ENCODE measurements at regions not wholly inside any gene's neighbourhood (a gene's known extent, or its start where the extent isn't known, plus 50 kb on each side); places are given as distances from the start of the nearest gene placed in this dataset.

GRCh38 chr7:124692425-124692824 is 73.2 kb downstream of the GPR37 start:
- DNase-seq: no peak

GRCh38 chr7:124690840-124691239 is 74.8 kb downstream of the GPR37 start:
- no peak for DNase-seq

- no peak for DNase-seq
These were observed 75.7 kb downstream of the GPR37 start for GRCh38 chr7:124689931-124690330.

GRCh38 chr7:124689523-124689922 is 76.1 kb downstream of the GPR37 start:
- DNase-seq: no peak

- no peak for DNase-seq
These were observed 76.6 kb downstream of the GPR37 start for GRCh38 chr7:124688991-124689390.

GRCh38 chr7:124686543-124687171 is 78.9 kb downstream of the GPR37 start:
- DNase-seq: no peak

- DNase-seq: peak; percentile 10
These were observed 83.6 kb downstream of the GPR37 start for GRCh38 chr7:124681946-124682345.

- no peak for DNase-seq
These were observed 85.3 kb downstream of the GPR37 start for GRCh38 chr7:124680304-124680703.

GRCh38 chr7:124679586-124680225 is 85.9 kb downstream of the GPR37 start:
- no peak for DNase-seq

- DNase-seq: no peak
These were observed 86.4 kb downstream of the GPR37 start for GRCh38 chr7:124679146-124679545.

- no peak for DNase-seq
These were observed 91.1 kb downstream of the GPR37 start for GRCh38 chr7:124674451-124674850.

- DNase-seq: no peak
These were observed 93.6 kb downstream of the GPR37 start for GRCh38 chr7:124672011-124672410.

- DNase-seq: no peak
These were observed 98.1 kb downstream of the GPR37 start for GRCh38 chr7:124667312-124668153.

- DNase-seq: no peak
These were observed 102.7 kb downstream of the GPR37 start for GRCh38 chr7:124662937-124663336.

GRCh38 chr7:124662372-124662771 is 103.2 kb downstream of the GPR37 start:
- no peak for DNase-seq

- no peak for DNase-seq
These were observed 109.6 kb downstream of the GPR37 start for GRCh38 chr7:124655990-124656389.

- no peak for DNase-seq
These were observed 113.4 kb downstream of the GPR37 start for GRCh38 chr7:124652237-124652636.

- DNase-seq: no peak
These were observed 114.5 kb downstream of the GPR37 start for GRCh38 chr7:124651136-124651535.

GRCh38 chr7:124649397-124650014 is 116.1 kb downstream of the GPR37 start:
- DNase-seq: no peak

- no peak for DNase-seq
These were observed 117.8 kb downstream of the GPR37 start for GRCh38 chr7:124647630-124648306.

- no peak for DNase-seq
These were observed 119.9 kb downstream of the GPR37 start for GRCh38 chr7:124645704-124646103.

- no peak for DNase-seq
These were observed 122.2 kb downstream of the GPR37 start for GRCh38 chr7:124643311-124643811.

GRCh38 chr7:124635416-124635815 is 130.2 kb downstream of the GPR37 start:
- DNase-seq: no peak
